GM10266 (cell line): ENCODE measurements at regions not wholly inside any gene's neighbourhood (a gene's known extent, or its start where the extent isn't known, plus 50 kb on each side); places are given as distances from the start of the nearest gene placed in this dataset.

Source experiments
- DNase-seq: peaks from one replicate; pipeline ENCODE4 v3.0.0; 2012; ENCODE audit errors: extremely low spot score
- TF ChIP-seq, protein P1 (sequence below): IDR thresholded peaks from 2 replicates; pipeline ENCODE4 v1.5.1; 2012; ENCODE audit warnings: mild to moderate bottlenecking, low read depth; ENCODE audit not compliant: control insufficient read depth, insufficient read depth; ENCODE audit errors: missing control alignments

DNA sequence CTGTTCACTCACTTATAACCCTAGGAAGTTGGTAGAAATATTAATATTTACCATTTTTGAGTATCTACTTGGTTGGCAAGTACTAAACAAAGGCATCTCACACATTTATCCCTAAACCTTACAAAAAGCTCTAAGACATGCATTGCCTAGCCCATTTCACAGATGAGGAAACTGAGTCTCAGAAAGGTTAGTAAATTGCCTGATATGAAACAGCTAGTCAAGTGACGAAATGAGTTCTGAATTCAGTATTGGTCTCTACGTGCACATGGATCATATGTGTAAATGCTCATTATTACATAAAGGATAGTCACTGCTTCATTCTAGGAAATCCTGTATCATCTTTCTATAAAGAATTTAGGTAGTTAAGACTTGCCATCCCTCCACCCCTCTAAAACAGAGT, 105.1 kb downstream of the BARHL2 start:
- DNase-seq: no peak
- TF ChIP-seq, protein P1, sequence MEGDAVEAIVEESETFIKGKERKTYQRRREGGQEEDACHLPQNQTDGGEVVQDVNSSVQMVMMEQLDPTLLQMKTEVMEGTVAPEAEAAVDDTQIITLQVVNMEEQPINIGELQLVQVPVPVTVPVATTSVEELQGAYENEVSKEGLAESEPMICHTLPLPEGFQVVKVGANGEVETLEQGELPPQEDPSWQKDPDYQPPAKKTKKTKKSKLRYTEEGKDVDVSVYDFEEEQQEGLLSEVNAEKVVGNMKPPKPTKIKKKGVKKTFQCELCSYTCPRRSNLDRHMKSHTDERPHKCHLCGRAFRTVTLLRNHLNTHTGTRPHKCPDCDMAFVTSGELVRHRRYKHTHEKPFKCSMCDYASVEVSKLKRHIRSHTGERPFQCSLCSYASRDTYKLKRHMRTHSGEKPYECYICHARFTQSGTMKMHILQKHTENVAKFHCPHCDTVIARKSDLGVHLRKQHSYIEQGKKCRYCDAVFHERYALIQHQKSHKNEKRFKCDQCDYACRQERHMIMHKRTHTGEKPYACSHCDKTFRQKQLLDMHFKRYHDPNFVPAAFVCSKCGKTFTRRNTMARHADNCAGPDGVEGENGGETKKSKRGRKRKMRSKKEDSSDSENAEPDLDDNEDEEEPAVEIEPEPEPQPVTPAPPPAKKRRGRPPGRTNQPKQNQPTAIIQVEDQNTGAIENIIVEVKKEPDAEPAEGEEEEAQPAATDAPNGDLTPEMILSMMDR: no peak

DNA sequence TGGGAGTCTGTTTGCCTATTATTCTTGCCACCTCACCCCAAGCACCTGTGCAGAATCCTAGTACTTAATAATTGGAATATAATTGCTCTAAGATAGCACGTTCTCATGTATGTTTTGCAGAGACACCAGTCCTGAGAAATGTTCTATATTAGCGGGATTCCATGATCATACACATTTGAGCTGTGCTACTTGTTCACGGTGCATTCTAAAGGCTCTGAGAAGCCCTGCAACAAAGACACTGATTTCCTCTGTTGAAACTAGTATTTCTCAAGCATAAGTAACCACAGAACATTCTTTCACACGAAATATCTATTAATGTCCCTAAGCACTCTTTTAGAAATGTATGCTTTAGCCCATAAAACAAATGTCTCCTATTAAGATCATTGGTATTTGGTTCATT, 109.4 kb downstream of the BARHL2 start:
- DNase-seq: no peak
- TF ChIP-seq, protein P1: no peak

DNA sequence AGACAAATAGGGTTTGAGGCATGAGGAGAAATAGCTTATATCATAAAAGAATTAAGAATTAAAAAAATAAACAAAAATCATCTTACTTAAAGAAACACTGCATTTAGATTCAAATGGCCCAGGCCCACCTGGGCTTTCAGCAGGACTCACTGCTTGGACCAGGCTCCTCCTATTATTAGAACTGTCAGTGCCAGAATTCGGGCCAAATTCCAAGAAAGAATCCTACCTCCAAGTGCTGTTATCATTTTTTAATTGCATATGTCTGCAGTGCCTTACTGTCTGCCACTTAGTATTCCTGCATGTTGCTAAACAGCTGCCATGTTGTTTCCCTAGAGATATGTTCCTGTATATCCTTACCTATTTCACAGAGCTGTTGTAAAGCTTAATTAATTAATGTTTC, 112.0 kb downstream of the BARHL2 start:
- TF ChIP-seq, protein P1: no peak
- no peak for DNase-seq

DNA sequence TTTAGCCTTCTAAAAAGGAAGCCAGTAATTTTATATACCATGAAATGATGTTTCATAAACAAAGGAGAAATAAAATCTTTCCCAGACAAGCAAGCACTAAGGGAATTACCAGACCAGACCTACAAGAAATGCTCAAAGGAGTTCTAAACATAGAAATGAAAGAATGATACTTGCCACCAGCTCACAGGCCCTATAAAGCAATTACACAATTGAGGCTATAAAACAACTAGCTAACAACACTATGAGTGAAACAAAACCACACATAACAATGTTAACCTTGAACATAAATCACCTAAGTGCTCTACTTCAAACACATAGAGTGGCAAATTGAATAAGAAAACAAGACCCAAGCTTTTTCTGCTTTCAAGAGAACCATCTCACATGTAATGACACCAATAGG, 123.8 kb downstream of the BARHL2 start:
- DNase-seq: no peak
- TF ChIP-seq, protein P1: no peak

DNA sequence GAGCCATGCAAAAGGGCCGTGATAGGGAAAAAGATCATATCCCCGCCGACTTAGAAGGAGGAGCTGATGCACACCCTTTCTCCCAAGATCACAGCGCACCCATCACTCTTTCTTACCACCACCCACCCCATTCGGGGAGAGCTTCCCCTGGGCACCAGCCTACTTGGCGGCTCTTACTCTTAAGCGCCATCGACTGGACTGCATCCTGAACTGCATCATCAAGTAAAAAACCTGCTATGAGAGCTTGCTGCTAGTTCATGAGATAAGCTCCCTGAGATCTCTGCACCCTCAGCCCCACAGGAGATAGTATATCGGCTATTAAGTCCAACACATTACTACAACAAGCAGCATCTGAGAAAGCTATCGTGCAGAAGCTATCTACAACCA, 125.1 kb downstream of the BARHL2 start:
- DNase-seq: no peak
- TF ChIP-seq, protein P1: no peak

DNA sequence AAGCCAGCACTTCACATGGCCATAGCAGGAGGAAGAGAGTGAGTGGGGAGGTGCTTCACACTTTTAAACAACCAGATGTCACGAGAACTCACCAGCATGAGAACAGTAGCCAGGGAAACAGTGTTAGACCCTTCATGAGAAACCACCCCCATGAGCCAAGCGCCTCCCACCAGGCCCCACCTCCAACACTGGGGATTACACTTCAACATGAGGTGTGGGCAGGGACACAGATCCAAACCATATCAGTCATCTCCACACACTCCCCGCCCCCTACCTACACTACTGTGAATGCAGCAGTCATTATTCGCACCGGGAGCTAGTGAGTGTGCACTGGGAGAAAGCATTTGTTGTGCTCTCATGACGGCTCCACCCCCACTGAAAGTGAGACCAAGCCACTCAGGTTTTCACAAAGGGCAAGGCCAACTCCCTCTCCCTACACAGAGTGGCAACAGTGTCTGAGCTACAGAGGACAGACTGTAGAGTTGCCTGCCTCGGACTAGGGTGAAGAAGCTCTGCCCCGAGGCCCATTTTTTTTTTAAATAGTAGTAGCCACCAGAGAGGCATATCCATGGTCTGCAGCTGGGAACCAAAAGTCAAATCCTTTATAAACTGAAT, 125.6 kb downstream of the BARHL2 start:
- DNase-seq: no peak
- TF ChIP-seq, protein P1: no peak

DNA sequence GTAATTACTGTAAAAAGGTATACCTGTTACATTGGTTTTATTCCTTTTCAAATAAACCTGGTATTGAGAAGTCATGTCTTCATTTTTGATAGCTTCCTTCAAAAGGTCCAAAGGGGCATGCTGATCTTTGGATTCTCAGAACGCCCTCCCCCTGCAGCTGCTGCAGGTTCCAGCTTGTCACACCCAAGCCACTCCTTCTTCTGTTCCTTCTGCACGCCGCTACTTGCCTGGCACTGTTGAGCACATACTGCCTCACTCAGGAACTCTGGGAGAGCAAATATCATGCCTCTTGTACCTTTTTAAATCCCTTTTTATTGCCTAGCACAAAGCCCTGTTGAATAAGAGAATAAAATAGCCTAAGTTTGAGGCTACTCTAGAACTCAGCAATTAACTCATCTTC, 136.9 kb downstream of the BARHL2 start:
- TF ChIP-seq, protein P1: no peak
- DNase-seq: no peak
